MM.1S (cell line): ENCODE measurements at regions not wholly inside any gene's neighbourhood (a gene's known extent, or its start where the extent isn't known, plus 50 kb on each side); places are given as distances from the start of the nearest gene placed in this dataset.

ENCODE experiments used
- DNase-seq: peaks from one replicate; pipeline ENCODE4 v3.0.0-alpha.2; 2015
- H2AFZ ChIP-seq: fragments of 300-600 bp; sonication (generic); 2 replicates; pipeline ENCODE4 v1.6.0; 2016; ENCODE audit warnings: antibody characterized with exemption, low read length
- H3F3A ChIP-seq: fragments of 300-600 bp; sonication (generic); 2 replicates; pipeline ENCODE4 v1.6.1; 2016; ENCODE audit warnings: mild to moderate bottlenecking, antibody characterized with exemption, low read length, moderate library complexity, mixed read lengths; ENCODE audit not compliant: insufficient read depth
- H3K27ac ChIP-seq: fragments of 300-600 bp; sonication (generic); 2 replicates; pipeline ENCODE4 v1.5.1; 2016; ENCODE audit warnings: mild to moderate bottlenecking, low read length
- H3K27me3 ChIP-seq: fragments of 300-600 bp; sonication (generic); replicated peaks from 2 replicates; pipeline ENCODE4 v1.6.0; 2016; ENCODE audit warnings: low read length; ENCODE audit not compliant: insufficient read depth
- H3K36me3 ChIP-seq: fragments of 300-600 bp; sonication (generic); replicated peaks from 2 replicates; pipeline ENCODE4 v1.6.1; 2016; ENCODE audit warnings: mild to moderate bottlenecking, low read length, mixed read lengths; ENCODE audit not compliant: insufficient read depth
- H3K4me1 ChIP-seq: fragments of 300-600 bp; sonication (generic); 2 replicates; pipeline ENCODE4 v1.6.1; 2016; ENCODE audit warnings: low read length, mixed read lengths
- H3K4me2 ChIP-seq: fragments of 300-600 bp; sonication (generic); 2 replicates; pipeline ENCODE4 v1.6.0; 2016; ENCODE audit warnings: low read depth, low read length
- H3K4me3 ChIP-seq: fragments of 300-600 bp; sonication (generic); 2 replicates; pipeline ENCODE4 v1.5.1; 2016; ENCODE audit warnings: low read length, mixed read lengths
- H3K79me2 ChIP-seq: fragments of 300-600 bp; sonication (generic); 2 replicates; pipeline ENCODE4 v1.6.1; 2016; ENCODE audit warnings: mixed run types, low read length, mixed read lengths
- H3K9ac ChIP-seq: fragments of 300-600 bp; sonication (generic); 2 replicates; pipeline ENCODE4 v1.6.1; 2016; ENCODE audit warnings: low read length, mixed read lengths
- H3K9me2 ChIP-seq: fragments of 300-600 bp; sonication (generic); replicated peaks from 2 replicates; pipeline ENCODE4 v1.6.1; 2016; ENCODE audit warnings: mild to moderate bottlenecking, low read length, mixed read lengths; ENCODE audit not compliant: insufficient read depth
- H3K9me3 ChIP-seq: fragments of 300-600 bp; sonication (generic); replicated peaks from 2 replicates; pipeline ENCODE4 v1.6.1; 2016; ENCODE audit warnings: mild to moderate bottlenecking, low read length, mixed read lengths; ENCODE audit not compliant: insufficient read depth
- H4K20me1 ChIP-seq: fragments of 300-600 bp; sonication (generic); 2 replicates; pipeline ENCODE4 v1.6.1; 2016; ENCODE audit warnings: mild to moderate bottlenecking, low read length, moderate library complexity, mixed read lengths; ENCODE audit not compliant: insufficient read depth
- EZH2 ChIP-seq: fragments of 300-600 bp; sonication (generic); optimal IDR thresholded peaks from 2 replicates; pipeline ENCODE3; 2017; ENCODE audit warnings: low read depth, mild to moderate bottlenecking, antibody characterized with exemption, low read length, mixed read lengths
- EZH2phosphoT487 ChIP-seq: fragments of 300-600 bp; sonication (generic); IDR thresholded peaks from 2 replicates; pipeline ENCODE4 v1.6.1; 2018; ENCODE audit warnings: antibody characterized with exemption, low read length
- TF ChIP-seq, protein P1 (sequence below): fragments of 300-600 bp; sonication (generic); IDR thresholded peaks from 2 replicates; pipeline ENCODE4 v1.5.1; 2016; ENCODE audit warnings: antibody characterized with exemption, low read length, mixed read lengths

- Histone ChIP-seq H3K27me3 (no peaks in the 10 kb centered on the region), H3K4me2 (peak overlapping the region; percentile 71), H3K9me3 (no peaks in the 10 kb centered on the region), H2AFZ (0 out of 2 replicates have a peak overlapping the region, but pooled peaks have one; percentile 37), H3K79me2 (no peaks in the 10 kb centered on the region), H3K9ac (0 out of 2 replicates have a peak overlapping the region, but pooled peaks have one; percentile 0), H3K4me3 (peak overlapping the region; percentile 33), H4K20me1 (no peaks in the 10 kb centered on the region), H3K27ac (peak overlapping the region; percentile 71; the same call in 1 of the 2 replicates), H3K9me2 (no peaks in the 10 kb centered on the region), H3K36me3 (no peaks in the 10 kb centered on the region), H3K4me1 (peaks cover 13% of the 10 kb centered on the region), H3F3A (peaks cover 17% of the 10 kb centered on the region)
- TF ChIP-seq EZH2phosphoT487 (no peak), EZH2 (no peak)
- TF ChIP-seq, protein P1, sequence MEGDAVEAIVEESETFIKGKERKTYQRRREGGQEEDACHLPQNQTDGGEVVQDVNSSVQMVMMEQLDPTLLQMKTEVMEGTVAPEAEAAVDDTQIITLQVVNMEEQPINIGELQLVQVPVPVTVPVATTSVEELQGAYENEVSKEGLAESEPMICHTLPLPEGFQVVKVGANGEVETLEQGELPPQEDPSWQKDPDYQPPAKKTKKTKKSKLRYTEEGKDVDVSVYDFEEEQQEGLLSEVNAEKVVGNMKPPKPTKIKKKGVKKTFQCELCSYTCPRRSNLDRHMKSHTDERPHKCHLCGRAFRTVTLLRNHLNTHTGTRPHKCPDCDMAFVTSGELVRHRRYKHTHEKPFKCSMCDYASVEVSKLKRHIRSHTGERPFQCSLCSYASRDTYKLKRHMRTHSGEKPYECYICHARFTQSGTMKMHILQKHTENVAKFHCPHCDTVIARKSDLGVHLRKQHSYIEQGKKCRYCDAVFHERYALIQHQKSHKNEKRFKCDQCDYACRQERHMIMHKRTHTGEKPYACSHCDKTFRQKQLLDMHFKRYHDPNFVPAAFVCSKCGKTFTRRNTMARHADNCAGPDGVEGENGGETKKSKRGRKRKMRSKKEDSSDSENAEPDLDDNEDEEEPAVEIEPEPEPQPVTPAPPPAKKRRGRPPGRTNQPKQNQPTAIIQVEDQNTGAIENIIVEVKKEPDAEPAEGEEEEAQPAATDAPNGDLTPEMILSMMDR = no peak
- DNase-seq = peak; percentile 86
These were observed 378.4 kb upstream of the AGTR1 start for GRCh38 chr3:148319161-148319915.

DNA sequence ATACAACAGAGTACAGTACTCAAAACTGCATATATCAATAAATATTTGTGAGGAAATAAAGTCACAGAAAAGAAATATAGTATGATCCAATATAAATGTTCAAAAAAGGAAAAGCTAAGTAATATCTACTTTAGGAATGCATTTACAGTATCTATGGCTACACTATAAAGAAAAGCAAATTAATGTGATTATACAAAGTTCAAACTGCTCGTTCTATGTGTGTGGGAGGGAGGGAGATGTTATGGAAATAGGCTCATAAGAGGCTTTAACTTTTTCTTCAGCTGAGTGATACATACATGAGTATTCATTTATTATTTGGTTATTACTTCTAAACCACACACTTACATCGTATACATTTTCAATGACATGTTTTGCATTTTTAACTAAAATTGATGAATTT, 377.7 kb upstream of the AGTR1 start:
- peak overlapping the region; percentile 33; the same call in 1 of the 2 replicates for H3K4me3 ChIP-seq
- H3K9ac ChIP-seq = no peak overlapping the region
- no peaks in the 10 kb centered on the region for H3K36me3 ChIP-seq
- no peak for DNase-seq
- H3K27me3 ChIP-seq = no peaks in the 10 kb centered on the region
- peak overlapping the region; percentile 71 for H3K4me2 ChIP-seq
- H2AFZ ChIP-seq = no peak overlapping the region
- H3K27ac ChIP-seq = peak overlapping the region; percentile 71; the same call in 1 of the 2 replicates
- peaks cover 13% of the 10 kb centered on the region for H3K4me1 ChIP-seq
- TF ChIP-seq EZH2 (no peak), EZH2phosphoT487 (no peak)
- TF ChIP-seq, protein P1 = no peak
- no peaks in the 10 kb centered on the region for H3K9me2 ChIP-seq
- H4K20me1 ChIP-seq = no peaks in the 10 kb centered on the region
- H3F3A ChIP-seq = peaks cover 17% of the 10 kb centered on the region
- no peaks in the 10 kb centered on the region for H3K79me2 ChIP-seq
- H3K9me3 ChIP-seq = no peaks in the 10 kb centered on the region

DNA sequence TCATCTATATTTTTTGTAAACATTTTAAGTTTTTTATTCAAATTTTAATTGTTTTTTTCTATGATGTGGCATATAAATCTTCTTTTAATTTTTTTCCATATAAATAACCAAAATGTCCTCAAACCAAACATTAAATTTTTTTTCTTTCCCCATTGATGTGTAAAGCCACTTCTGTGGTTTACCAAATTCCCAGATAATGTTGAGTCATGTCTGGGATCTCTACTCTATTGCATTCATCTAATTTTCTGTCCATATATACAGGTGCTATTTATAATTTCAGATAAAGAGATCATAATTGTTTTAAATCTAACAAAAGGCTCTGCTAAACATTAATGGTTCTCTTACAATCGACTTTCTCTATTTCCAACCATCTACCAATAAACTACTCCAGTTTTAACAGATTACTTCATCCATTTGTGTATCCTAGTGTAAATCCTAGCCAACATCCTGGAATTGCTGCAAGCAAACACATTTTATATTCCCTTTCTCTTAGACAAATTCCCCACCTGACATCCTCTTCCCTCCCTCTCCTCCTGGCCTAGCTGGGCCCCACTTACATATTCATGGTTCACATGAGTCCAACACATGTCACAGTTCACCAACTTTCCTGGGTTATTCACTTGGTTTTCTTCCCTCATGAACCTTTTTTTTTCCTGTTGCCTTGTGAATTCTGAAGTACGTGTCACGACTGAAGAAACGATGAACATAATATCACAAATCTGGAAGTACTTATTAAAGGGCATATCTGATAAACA, 368.0 kb upstream of the AGTR1 start:
- no peaks in the 10 kb centered on the region for H4K20me1 ChIP-seq
- no peak for TF ChIP-seq EZH2phosphoT487
- no peaks in the 10 kb centered on the region for H3K4me1 ChIP-seq
- no peaks in the 10 kb centered on the region for H3K9me3 ChIP-seq
- no peaks in the 10 kb centered on the region for H3K36me3 ChIP-seq
- no peaks in the 10 kb centered on the region for H3K79me2 ChIP-seq
- H3K9me2 ChIP-seq = no peaks in the 10 kb centered on the region
- DNase-seq = no peak
- H3F3A ChIP-seq = no peaks in the 10 kb centered on the region
- H3K27ac ChIP-seq = no peak overlapping the region
- H3K27me3 ChIP-seq = no peaks in the 10 kb centered on the region
- no peak overlapping the region for H3K9ac ChIP-seq
- no peak overlapping the region for H2AFZ ChIP-seq
- no peak overlapping the region for H3K4me3 ChIP-seq
- no peak overlapping the region for H3K4me2 ChIP-seq
